ENCODE measurements at regions not wholly inside any gene's neighbourhood (a gene's known extent, or its start where the extent isn't known, plus 50 kb on each side); places are given as distances from the start of the nearest gene placed in this dataset.

- Histone ChIP-seq H3K4me3 (replicated peaks in 1 of 3) (no peak overlapping the region), H3K27me3 (no peaks in the 10 kb centered on the region), H3K36me3 (no peaks in the 10 kb centered on the region), H3K27ac (no peak overlapping the region), H3K9me3 (no peaks in the 10 kb centered on the region), H3K4me1 (no peaks in the 10 kb centered on the region)
- intact Hi-C loops (cut with DNase I) = no loop called here
- TF ChIP-seq CTCF (IDR thresholded peaks at IDR 0.05) = no peak
- TF ChIP-seq POLR2A (IDR thresholded peaks at IDR 0.05) = no peak
- 40 to 42% methylated on average over 4 of the region's 4 CpGs for WGBS, 2 donors
- no peak for DNase-seq
Measured at GRCh38 chr7:41825927-41826480, 123.1 kb upstream of the INHBA start.

GRCh38 chr7:41824284-41824683 lies 121.4 kb upstream of the INHBA start:
- Histone ChIP-seq H3K27ac (no peak overlapping the region), H3K36me3 (no peaks in the 10 kb centered on the region), H3K4me3 (replicated peaks in 1 of 3) (no peak overlapping the region), H3K27me3 (no peaks in the 10 kb centered on the region), H3K4me1 (no peaks in the 10 kb centered on the region), H3K9me3 (no peaks in the 10 kb centered on the region)
- 58 to 69% methylated on average over 2 of the region's 2 CpGs for WGBS, 2 donors
- DNase-seq = no peak
- TF ChIP-seq POLR2A (IDR thresholded peaks at IDR 0.05) (no peak), CTCF (IDR thresholded peaks at IDR 0.05) (no peak)
- intact Hi-C loops (cut with DNase I) = no loop called here

GRCh38 chr7:41822259-41822817 lies 119.4 kb upstream of the INHBA start:
- no peak for DNase-seq
- no peaks in the 10 kb centered on the region for H3K27me3 ChIP-seq
- intact Hi-C loops (cut with DNase I) = no loop called here
- H3K4me3 ChIP-seq (replicated peaks in 1 of 3) = no peak overlapping the region
- no peaks in the 10 kb centered on the region for H3K36me3 ChIP-seq
- WGBS, 2 donors = 61 to 62% methylated on average over 1 of the region's 1 CpG
- H3K9me3 ChIP-seq = no peaks in the 10 kb centered on the region
- no peaks in the 10 kb centered on the region for H3K4me1 ChIP-seq
- TF ChIP-seq POLR2A (IDR thresholded peaks at IDR 0.05) = no peak
- no peak for TF ChIP-seq CTCF (IDR thresholded peaks at IDR 0.05)
- no peak overlapping the region for H3K27ac ChIP-seq

- intact Hi-C loops (cut with DNase I) = no loop called here
- no peak for DNase-seq
- no peak overlapping the region for H3K27ac ChIP-seq
- no peaks in the 10 kb centered on the region for H3K4me1 ChIP-seq
- no peak overlapping the region for H3K4me3 ChIP-seq (replicated peaks in 1 of 3)
- no peaks in the 10 kb centered on the region for H3K36me3 ChIP-seq
- H3K9me3 ChIP-seq = no peaks in the 10 kb centered on the region
- H3K27me3 ChIP-seq = no peaks in the 10 kb centered on the region
- TF ChIP-seq CTCF (IDR thresholded peaks at IDR 0.05) = no peak
- no peak for TF ChIP-seq POLR2A (IDR thresholded peaks at IDR 0.05)
- 66 to 77% methylated on average over 3 of the region's 3 CpGs for WGBS, 2 donors
Measured at GRCh38 chr7:41821521-41822213, 118.8 kb upstream of the INHBA start.

- 91 to 94% methylated on average over 2 of the region's 2 CpGs for WGBS, 2 donors
Measured at GRCh38 chr7:41820111-41820671, 117.3 kb upstream of the INHBA start.

More at GRCh38 chr7:41820111-41820671, 117.3 kb upstream of the INHBA start:
- Histone ChIP-seq H3K9me3 (no peaks in the 10 kb centered on the region), H3K27ac (no peak overlapping the region), H3K36me3 (no peaks in the 10 kb centered on the region), H3K4me3 (replicated peaks in 1 of 3) (no peak overlapping the region), H3K4me1 (no peaks in the 10 kb centered on the region), H3K27me3 (no peaks in the 10 kb centered on the region)
- intact Hi-C loops (cut with DNase I) = no loop called here
- no peak for DNase-seq
- TF ChIP-seq POLR2A (IDR thresholded peaks at IDR 0.05) (no peak), CTCF (IDR thresholded peaks at IDR 0.05) (no peak)
